ENCODE measurements at regions not wholly inside any gene's neighbourhood (a gene's known extent, or its start where the extent isn't known, plus 50 kb on each side); places are given as distances from the start of the nearest gene placed in this dataset.

- Histone ChIP-seq H3T11ph (ENCODE audit: low read length) (no peak overlapping the region), H4K8ac (replicated peaks; ENCODE audit: insufficient read length, low read depth, low read length) (no peak overlapping the region), H3K27ac (ENCODE audit: insufficient read length, low read depth, low read length) (no peak overlapping the region), H3K23ac (ENCODE audit: insufficient read length, low read depth, low read length) (no peak overlapping the region), H2BK20ac (ENCODE audit: low read depth, low read length, poor library complexity, severe bottlenecking) (no peak overlapping the region), H3K27me3 (ENCODE audit: insufficient read depth, low read length) (no peaks in the 10 kb centered on the region), H3K4me1 (ENCODE audit: insufficient read depth, low read length) (peaks cover 12% of the 10 kb centered on the region; the same call in 1 of the 2 replicates), H4K5ac (ENCODE audit: insufficient read length, low read depth, low read length) (no peak overlapping the region), H2BK5ac (ENCODE audit: insufficient read length, low read length) (no peak overlapping the region), H3K4ac (ENCODE audit: low read depth, low read length) (no peak overlapping the region), H2BK12ac (ENCODE audit: insufficient read length, low read depth, low read length) (no peak overlapping the region), H2AFZ (ENCODE audit: low read length) (no peak overlapping the region), H2AK5ac (ENCODE audit: insufficient read length, low read length) (no peak overlapping the region), H3K9me3 (ENCODE audit: control insufficient read depth, low read depth, low read length) (no peaks in the 10 kb centered on the region), H3K79me2 (ENCODE audit: insufficient read depth, low read length) (peaks cover 3% of the 10 kb centered on the region; the same call in 1 of the 2 replicates), H4K91ac (ENCODE audit: insufficient read length, low read depth, low read length) (no peak overlapping the region), H2BK15ac (ENCODE audit: low read depth, low read length) (no peak overlapping the region), H2BK120ac (ENCODE audit: low read depth, low read length, poor library complexity, severe bottlenecking) (no peak overlapping the region), H3K14ac (ENCODE audit: insufficient read depth, low read length) (no peak overlapping the region), H3K79me1 (ENCODE audit: insufficient read depth, low read depth, low read length, poor library complexity, severe bottlenecking) (no peaks in the 10 kb centered on the region), H3K18ac (ENCODE audit: insufficient read length, low read depth, low read length) (no peak overlapping the region), H3K9ac (ENCODE audit: extremely low read depth, insufficient read length, low read length) (no peak overlapping the region), H3K23me2 (ENCODE audit: insufficient read length, low read depth, low read length, poor library complexity, severe bottlenecking) (peaks cover 9% of the 10 kb centered on the region), H3K4me2 (ENCODE audit: insufficient read depth, insufficient read length, low read length) (peak overlapping the region; percentile 99), H3K56ac (ENCODE audit: insufficient read length, low read depth, low read length) (no peak overlapping the region), H4K20me1 (ENCODE audit: control insufficient read depth, insufficient read depth, insufficient read length) (no peaks in the 10 kb centered on the region)
- no peaks in the 10 kb centered on the region for H3K27me3 Mint-ChIP-seq (ENCODE audit: low read depth)
- H3K36me3 Mint-ChIP-seq (ENCODE audit: insufficient read depth in 1 of 3, low read depth in 3 of 3) = no peaks in the 10 kb centered on the region
- no peak overlapping the region for H3K4me3 Mint-ChIP-seq
- no peak overlapping the region for H3K27ac Mint-ChIP-seq
- peaks cover 7 to 13% of the 10 kb centered on the region in 2 experiments for H3K4me1 Mint-ChIP-seq
- DNase-seq = no peak
- no CpG with 5 or more reads among the region's 7 CpGs for WGBS (ENCODE audit: extremely low coverage, insufficient read length, low lambda C conversion rate)
- H3K9me3 Mint-ChIP-seq = no peaks in the 10 kb centered on the region
- TF ChIP-seq, protein P1, sequence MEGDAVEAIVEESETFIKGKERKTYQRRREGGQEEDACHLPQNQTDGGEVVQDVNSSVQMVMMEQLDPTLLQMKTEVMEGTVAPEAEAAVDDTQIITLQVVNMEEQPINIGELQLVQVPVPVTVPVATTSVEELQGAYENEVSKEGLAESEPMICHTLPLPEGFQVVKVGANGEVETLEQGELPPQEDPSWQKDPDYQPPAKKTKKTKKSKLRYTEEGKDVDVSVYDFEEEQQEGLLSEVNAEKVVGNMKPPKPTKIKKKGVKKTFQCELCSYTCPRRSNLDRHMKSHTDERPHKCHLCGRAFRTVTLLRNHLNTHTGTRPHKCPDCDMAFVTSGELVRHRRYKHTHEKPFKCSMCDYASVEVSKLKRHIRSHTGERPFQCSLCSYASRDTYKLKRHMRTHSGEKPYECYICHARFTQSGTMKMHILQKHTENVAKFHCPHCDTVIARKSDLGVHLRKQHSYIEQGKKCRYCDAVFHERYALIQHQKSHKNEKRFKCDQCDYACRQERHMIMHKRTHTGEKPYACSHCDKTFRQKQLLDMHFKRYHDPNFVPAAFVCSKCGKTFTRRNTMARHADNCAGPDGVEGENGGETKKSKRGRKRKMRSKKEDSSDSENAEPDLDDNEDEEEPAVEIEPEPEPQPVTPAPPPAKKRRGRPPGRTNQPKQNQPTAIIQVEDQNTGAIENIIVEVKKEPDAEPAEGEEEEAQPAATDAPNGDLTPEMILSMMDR (conservative IDR thresholded peaks at IDR 0.05) = no peak
Measured at GRCh38 chr6:138569970-138570724, 70.9 kb upstream of the NHSL1 start.
